ENCODE measurements at regions not wholly inside any gene's neighbourhood (a gene's known extent, or its start where the extent isn't known, plus 50 kb on each side); places are given as distances from the start of the nearest gene placed in this dataset.

GRCh38 chr11:64499261-64500004 is 56.3 kb upstream of the SLC22A11 start:
- no peak overlapping the region for H3K4me3 ChIP-seq (ENCODE audit: low read depth, poor library complexity, severe bottlenecking)
- DNase-seq (ENCODE audit: low spot score in 2 of 2) = peak in 1 of 2 donors; percentile 64
- WGBS, 2 donors = 67 to 73% methylated on average over 16 of the region's 16 CpGs
- TF ChIP-seq CTCF (IDR thresholded peaks at IDR 0.05) (no peak), POLR2A (IDR thresholded peaks at IDR 0.05) (no peak)
- intact Hi-C loops (cut with DNase I; ENCODE audit: low total_unique reads) = no loop called here

DNA sequence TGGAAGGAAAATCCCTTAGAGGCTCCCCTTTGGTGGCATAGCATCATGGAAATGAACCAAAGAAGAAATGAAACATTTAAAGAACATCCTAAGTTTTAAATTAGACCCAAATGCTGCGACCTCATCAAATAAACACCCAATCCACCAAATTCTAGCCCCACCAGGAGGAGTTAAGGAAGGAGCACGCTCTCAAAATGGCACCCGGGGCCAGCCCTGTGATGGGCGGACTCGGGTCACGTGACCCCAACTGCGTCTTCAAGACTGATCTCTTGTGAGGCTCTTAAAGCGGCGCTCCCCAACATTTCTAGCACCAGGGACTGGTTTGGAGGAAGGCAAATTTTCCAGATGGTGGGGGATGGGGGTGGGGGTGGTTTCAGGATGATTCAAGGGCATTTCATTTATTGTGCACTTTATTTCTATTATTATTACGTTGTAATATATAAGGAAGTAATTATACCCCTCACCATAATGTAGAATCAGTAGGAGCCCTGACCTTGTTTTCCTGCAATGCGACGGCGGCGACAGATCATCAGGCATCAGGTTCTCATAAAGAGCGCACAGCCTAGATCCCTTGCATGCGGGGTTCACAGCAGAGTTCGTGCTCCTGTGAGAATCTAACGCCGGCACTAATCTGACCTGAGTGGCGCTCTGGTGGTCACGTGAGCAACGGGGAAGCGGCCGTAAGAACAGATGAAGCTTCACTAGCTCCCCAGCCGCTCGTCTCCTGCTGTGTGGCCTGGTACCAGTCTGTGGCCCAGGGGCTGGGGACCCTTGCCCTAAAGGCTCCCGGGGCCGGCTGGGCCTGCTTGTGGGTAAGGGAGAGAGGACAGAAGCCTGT is 55.3 kb upstream of the SLC22A11 start:
- WGBS, 2 donors = 50 to 67% methylated on average over 26 to 27 of the region's 28 CpGs
- TF ChIP-seq POLR2A (IDR thresholded peaks at IDR 0.05) = no peak
- TF ChIP-seq CTCF (IDR thresholded peaks at IDR 0.05) = no peak
- intact Hi-C loops (cut with DNase I; ENCODE audit: low total_unique reads) = loop anchor here (1.0 kb wide), 1 partner anchor 41 kb away; no protein-coding TSS in a partner anchor
- DNase-seq (ENCODE audit: low spot score in 2 of 2) = peak in 1 of 2 donors; percentile 76
- H3K4me3 ChIP-seq (ENCODE audit: low read depth, poor library complexity, severe bottlenecking) = no peak overlapping the region

- H3K4me3 ChIP-seq (ENCODE audit: low read depth, poor library complexity, severe bottlenecking) = no peak overlapping the region
- 61 to 63% methylated on average over 14 of the region's 14 CpGs for WGBS, 2 donors
- DNase-seq (ENCODE audit: low spot score in 2 of 2) = peak in 1 of 2 donors; percentile 62
- intact Hi-C loops (cut with DNase I; ENCODE audit: low total_unique reads) = loop anchor here (1.0 kb wide), 1 partner anchor 40 kb away; no protein-coding TSS in a partner anchor
- TF ChIP-seq POLR2A (IDR thresholded peaks at IDR 0.05) (no peak), CTCF (IDR thresholded peaks at IDR 0.05) (peak in 1 of 3 donors; percentile 65)
Observed at GRCh38 chr11:64501500-64502427, 54.0 kb upstream of the SLC22A11 start.

DNA sequence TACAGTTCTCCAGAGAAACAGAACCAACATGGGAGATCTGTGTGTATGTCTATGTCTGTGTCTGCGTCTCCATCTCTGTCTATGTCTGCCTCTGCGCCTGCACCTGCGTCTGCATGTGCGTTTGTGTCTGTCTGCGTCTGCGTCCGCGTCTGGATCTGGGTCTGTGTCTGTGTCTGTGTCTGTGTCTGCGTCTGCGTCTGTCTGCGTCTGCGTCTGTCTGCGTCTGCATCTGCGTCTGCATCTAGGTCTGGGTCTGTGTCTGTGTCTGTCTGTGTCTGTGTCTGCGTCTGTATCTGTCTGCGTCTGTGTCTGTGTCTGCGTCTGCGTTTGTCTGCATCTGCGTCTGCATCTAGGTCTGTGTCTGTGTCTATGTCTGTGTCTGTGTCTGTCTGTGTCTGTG is 53.1 kb upstream of the SLC22A11 start:
- intact Hi-C loops (cut with DNase I; ENCODE audit: low total_unique reads) = no loop called here
- H3K4me3 ChIP-seq (ENCODE audit: low read depth, poor library complexity, severe bottlenecking) = no peak overlapping the region
- TF ChIP-seq CTCF (IDR thresholded peaks at IDR 0.05) = peak in 1 of 3 donors; percentile 20
- TF ChIP-seq POLR2A (IDR thresholded peaks at IDR 0.05) = no peak
- 92% methylated on average over 19 of the region's 19 CpGs for WGBS, 2 donors
- DNase-seq (ENCODE audit: low spot score in 2 of 2) = peak in 1 of 2 donors; percentile 45

- H3K4me3 ChIP-seq (ENCODE audit: low read depth, poor library complexity, severe bottlenecking) = no peak overlapping the region
- peak in 1 of 2 donors; percentile 8 for DNase-seq (ENCODE audit: low spot score in 2 of 2)
- TF ChIP-seq CTCF (IDR thresholded peaks at IDR 0.05) = no peak
- TF ChIP-seq POLR2A (IDR thresholded peaks at IDR 0.05) = no peak
- 66 to 74% methylated on average over 5 of the region's 5 CpGs for WGBS, 2 donors
- intact Hi-C loops (cut with DNase I; ENCODE audit: low total_unique reads) = no loop called here
Observed at GRCh38 chr11:64503186-64503753, 52.5 kb upstream of the SLC22A11 start.

Data from lower leg skin (tissue), 4 donors.